ENCODE measurements at regions not wholly inside any gene's neighbourhood (a gene's known extent, or its start where the extent isn't known, plus 50 kb on each side); places are given as distances from the start of the nearest gene placed in this dataset.
"Not testable (repeated sequence)": the region's sequence is repeated elsewhere in the genome, so short reads cannot be mapped to it uniquely, and the experiment has no call there.

GRCh38 chr5:90047113-90047512 lies 362.4 kb downstream of the CETN3 start:
- TF ChIP-seq, protein P1, sequence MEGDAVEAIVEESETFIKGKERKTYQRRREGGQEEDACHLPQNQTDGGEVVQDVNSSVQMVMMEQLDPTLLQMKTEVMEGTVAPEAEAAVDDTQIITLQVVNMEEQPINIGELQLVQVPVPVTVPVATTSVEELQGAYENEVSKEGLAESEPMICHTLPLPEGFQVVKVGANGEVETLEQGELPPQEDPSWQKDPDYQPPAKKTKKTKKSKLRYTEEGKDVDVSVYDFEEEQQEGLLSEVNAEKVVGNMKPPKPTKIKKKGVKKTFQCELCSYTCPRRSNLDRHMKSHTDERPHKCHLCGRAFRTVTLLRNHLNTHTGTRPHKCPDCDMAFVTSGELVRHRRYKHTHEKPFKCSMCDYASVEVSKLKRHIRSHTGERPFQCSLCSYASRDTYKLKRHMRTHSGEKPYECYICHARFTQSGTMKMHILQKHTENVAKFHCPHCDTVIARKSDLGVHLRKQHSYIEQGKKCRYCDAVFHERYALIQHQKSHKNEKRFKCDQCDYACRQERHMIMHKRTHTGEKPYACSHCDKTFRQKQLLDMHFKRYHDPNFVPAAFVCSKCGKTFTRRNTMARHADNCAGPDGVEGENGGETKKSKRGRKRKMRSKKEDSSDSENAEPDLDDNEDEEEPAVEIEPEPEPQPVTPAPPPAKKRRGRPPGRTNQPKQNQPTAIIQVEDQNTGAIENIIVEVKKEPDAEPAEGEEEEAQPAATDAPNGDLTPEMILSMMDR (IDR thresholded peaks at IDR 0.05; ENCODE audit: low read depth, low read length), result no peak
- no peak overlapping the region for H3K4me3 ChIP-seq (ENCODE audit: low read depth, low read length)

GRCh38 chr5:90040082-90040481 lies 369.5 kb downstream of the CETN3 start:
- H3K4me3 ChIP-seq (ENCODE audit: low read depth, low read length), result not testable (repeated sequence)

DNA sequence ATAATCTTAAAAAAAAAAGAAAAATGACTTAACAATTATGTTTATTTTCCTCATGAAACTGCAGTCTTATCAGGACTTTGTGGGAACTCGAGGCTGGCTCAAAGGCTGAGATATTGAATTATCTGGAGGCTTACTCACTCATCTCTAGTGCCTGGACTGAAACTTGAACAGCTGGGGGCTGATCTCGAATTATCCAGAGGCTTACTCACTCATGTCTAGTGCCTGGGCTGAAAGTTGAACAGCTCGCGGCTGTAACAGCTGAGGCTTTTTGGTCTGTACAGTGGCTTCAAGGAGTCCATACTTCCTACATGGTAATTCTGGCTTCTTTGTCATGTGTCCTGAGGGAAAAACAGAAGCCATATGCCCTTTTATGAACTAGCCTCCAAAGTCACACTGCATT lies 371.9 kb downstream of the CETN3 start:
- H3K4me3 ChIP-seq (ENCODE audit: low read depth, low read length), result no peak overlapping the region
- TF ChIP-seq, protein P1 (IDR thresholded peaks at IDR 0.05; ENCODE audit: low read depth, low read length), result no peak

DNA sequence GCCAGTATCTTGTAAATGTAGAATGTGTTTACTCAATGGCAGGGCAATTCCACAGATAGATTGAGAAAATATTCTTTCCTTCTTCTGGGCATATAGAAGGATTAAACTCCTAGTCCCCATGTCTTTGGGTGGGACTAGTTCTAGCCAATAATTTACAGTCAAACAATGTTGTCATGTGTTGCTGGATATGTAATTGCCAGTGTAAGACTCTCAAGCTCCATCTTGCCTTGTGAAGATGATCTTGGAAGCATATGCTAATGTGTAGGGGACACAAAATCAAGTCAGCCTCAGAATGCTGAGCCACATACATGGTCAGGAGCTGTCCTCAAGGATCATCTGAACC lies 386.9 kb downstream of the CETN3 start:
- H3K4me3 ChIP-seq (ENCODE audit: low read depth, low read length), result no peak overlapping the region
- TF ChIP-seq, protein P1 (IDR thresholded peaks at IDR 0.05; ENCODE audit: low read depth, low read length), result no peak

- no peak overlapping the region for H3K4me3 ChIP-seq (ENCODE audit: low read depth, low read length)
- TF ChIP-seq, protein P1 (IDR thresholded peaks at IDR 0.05; ENCODE audit: low read depth, low read length), result no peak
Observed at GRCh38 chr5:90022002-90022710, 387.4 kb downstream of the CETN3 start.

- TF ChIP-seq, protein P1 (IDR thresholded peaks at IDR 0.05; ENCODE audit: low read depth, low read length), result no peak
- no peak overlapping the region for H3K4me3 ChIP-seq (ENCODE audit: low read depth, low read length)
Observed at GRCh38 chr5:90020575-90021538, 388.7 kb downstream of the CETN3 start.

DNA sequence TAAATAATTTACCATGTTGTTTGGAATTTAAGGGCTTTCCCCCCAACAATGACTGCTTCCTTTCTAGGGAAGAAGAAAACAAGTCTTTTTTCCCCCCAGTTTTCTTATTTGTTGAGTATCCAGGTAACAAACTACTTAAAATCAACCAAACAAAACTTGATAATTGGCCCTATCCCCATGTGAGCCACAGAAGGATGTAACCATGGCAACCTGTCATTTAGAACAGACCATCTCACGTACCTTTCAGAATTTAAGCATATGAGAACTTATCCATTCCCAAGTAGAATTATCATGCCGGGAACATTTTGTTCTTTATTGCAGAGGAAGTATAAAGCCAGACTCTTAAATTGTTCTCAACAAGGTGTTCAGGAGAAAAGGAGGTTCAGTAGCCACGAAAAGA lies 392.3 kb downstream of the CETN3 start:
- no peak overlapping the region for H3K4me3 ChIP-seq (ENCODE audit: low read depth, low read length)
- TF ChIP-seq, protein P1 (IDR thresholded peaks at IDR 0.05; ENCODE audit: low read depth, low read length), result no peak

All from WI38 (cell line).